ENCODE measurements at regions not wholly inside any gene's neighbourhood (a gene's known extent, or its start where the extent isn't known, plus 50 kb on each side); places are given as distances from the start of the nearest gene placed in this dataset.
"Not testable (repeated sequence)": the region's sequence is repeated elsewhere in the genome, so short reads cannot be mapped to it uniquely, and the experiment has no call there.

DNA sequence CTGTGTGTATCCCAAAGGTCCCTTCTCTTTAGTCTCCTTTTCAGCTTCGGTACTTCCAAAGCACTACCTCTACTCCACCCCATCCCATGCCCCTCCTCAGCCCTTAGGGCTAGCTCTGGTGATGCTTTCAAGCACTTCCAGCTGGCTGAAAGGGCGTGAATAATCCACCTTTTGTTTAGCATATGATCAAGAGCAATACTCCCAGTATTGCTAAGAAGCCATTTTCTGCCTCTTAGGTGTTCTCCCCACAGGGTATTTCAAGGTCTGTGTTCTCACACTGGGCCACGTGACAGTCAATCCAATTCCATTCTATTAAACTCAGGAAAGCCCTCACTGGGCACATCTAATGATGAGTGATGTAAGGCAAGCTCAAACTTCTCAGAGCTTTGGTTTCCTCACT lies 298.5 kb upstream of the PROX1 start:
- DNase-seq, result no peak

DNA sequence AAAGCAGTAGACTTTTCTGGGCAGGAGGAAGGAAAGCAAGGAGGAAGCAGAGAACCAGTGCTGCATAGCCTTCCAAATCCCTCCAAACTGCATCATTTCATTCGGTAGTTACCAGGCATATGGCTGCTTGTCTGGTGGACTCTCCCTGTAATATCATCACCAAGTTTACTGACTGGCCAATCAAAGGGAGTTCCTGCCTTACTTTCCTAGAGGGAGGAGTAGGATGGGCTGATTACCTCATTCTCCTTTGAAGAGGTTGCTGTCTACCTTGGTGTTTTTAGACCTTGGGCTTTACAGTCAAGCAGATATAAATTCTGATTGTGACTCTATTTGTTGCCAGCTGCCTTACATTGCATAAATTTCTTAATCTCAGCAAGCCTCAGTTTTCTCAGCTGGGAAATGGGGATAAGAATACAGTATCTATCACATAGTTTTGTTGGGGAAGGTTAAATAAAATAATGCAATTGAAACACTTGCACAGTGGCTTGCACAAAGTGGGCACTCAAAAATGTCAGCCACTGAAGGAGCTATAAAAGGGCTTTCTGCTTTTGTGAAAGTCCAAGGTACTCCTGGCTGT lies 297.3 kb upstream of the PROX1 start:
- no peak for DNase-seq

DNA sequence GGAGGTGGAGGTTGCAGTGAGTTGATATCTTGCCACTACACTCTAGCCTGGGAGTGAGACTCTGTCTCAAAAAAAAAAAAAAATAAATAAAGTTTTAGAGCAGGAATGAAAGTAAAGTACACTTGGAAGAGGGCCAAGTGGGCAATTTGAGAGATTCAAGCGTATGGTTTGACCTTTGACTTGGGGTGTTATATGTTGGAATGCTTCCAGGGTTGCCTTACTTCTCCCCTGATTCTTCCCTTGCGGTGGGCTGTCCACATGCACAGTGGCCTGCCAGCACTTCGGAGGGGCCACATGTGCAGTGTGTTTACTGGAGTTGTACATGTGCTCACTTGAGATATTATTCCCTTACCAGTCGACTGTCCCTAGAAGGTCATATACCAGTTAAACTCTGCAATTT lies 295.5 kb upstream of the PROX1 start:
- DNase-seq, result no peak

DNA sequence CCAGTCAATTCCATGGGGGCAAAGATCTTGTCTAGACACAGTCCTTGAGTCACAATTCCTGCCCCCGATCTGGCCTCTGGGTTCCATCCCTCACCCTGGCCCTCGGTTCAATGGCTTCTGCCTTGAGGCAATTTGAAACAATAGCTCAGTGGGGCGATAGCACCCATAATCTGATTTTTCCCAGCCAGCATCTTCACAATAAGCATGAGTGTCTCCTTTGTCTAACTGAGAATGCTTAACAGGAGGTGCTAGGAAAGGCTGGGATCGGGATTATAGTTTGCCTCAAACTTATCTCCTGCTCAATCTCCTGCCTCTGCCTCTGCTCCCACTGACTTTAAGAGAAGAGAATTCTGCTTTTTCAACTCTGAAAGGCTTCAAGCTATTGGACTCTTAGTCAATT lies 293.9 kb upstream of the PROX1 start:
- no peak for DNase-seq

DNA sequence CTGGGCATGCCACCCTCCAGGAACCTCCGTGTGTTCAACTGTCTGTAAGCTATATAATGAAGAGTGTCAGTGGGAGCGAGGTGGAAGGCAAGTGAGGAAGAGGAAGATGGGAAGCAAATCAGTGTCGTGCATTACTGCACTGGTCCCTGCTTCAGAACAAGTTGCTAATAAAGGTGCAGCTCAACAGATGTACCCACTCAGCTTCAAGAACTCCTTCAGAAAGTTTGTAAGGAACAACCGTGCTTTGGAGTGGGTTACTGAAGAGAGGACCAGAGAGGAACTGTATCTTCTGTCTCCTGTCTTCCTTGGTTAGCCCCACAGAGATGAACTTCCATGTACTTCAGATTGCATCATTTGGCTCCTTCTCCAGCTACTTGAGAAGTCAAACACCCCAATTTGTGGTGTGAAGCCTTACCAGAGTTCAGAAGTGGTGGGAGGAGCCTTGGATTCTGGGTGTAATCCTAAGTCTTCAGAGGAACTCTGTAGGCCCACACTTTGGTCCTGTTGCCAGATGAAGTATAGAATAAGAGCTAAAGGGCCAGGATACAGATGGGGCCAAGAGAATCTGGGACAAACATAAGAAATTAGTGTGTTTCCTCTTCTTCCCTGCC lies 290.5 kb upstream of the PROX1 start:
- no peak for DNase-seq

DNA sequence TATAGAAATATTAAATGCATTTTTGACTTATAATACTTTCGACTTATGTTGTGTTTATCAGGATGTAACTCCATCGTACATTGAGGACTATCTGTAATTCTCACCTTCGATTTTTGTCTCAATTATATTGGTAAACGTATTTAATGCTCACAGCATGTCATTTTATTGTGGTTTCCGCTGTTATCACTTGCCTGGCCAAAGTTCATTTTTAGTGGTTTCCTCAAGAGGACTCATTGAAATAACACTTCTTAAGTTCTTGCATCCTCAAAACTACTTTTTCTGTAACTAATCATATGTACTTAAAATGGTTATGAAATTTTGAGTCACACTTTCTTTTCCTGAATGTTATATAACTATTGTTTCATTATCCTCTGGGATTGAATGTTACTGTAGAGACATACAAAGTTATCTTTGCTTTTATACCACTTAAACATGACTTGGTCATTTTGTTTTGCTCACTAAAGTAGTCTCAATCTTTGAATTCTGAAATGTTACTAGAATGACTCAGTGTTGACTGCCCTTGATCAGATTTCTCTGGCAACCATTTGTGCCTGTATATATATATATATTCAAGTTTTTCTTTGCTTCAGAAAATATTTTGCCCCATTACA lies 289.6 kb upstream of the PROX1 start:
- DNase-seq, result no peak

DNA sequence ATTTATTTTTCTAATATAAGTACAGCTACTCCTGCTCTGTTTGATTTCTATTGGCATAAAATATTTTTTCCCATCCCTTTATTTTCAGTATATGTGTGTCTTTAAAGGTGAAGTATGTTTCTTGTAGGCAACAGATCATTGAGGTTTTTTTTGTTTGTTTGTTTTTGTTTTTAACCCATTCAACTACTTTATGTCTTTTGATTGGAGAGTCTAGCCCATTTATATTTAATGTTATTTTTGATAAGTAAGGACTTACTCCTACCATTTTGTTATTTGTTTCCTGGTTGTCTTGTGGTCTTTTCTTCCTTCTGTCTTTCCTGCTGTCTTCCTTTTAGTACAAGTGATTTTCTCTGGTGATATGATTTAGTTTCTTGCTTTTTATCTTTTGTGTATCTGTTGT lies 285.1 kb upstream of the PROX1 start:
- no peak for DNase-seq

DNA sequence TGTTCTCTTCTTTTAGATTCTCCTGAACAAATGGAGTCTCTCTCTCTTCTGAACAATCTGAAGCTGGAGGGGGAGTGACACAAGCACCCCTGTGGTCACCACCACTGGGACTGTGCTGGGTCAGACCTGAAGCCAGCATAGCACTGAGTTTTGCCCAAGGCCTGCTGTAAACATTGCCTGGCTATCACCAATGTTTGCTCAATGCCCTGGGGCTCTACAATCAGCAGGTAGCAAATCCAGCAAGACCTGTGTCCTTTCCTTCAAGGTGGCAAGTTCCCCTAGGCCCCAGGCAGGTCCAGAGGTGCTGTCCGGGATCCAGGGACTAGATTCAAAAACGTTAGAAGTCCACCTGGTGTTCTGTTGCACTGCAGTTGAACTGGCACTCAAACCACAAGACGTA lies 282.8 kb upstream of the PROX1 start:
- DNase-seq, result no peak

DNA sequence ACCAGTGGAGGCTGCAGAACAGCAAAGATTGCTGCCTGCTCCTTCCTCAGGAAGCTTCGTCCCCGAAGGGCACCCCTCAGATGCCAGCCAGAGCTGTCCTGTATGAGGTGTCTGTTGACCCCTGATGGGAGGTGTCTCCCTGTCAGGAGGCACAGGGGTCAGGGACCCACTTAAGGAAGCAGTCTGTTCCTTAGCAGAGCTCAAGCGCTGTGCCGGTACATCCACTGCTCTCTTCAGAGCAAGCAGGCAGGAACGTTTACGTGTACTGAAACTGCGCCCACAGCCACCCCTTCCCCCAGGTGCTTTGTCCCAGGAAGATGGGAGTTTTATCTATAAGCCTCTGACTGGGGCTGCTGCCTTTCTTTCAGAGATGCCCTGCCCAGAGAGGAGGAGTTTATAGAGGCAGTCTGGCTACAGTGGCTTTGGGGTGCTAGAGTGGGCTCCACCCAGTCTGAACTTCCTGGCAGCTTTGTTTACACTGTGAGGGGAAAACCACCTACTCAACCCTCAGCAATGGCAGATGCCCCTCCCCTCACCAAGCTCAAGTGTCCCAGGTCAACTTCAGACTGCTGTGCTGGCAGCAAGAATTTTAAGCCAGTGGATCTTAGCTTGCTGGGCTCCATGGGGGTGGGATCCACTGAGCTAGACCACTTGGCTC lies 275.8 kb upstream of the PROX1 start:
- DNase-seq, result not testable (repeated sequence)

DNA sequence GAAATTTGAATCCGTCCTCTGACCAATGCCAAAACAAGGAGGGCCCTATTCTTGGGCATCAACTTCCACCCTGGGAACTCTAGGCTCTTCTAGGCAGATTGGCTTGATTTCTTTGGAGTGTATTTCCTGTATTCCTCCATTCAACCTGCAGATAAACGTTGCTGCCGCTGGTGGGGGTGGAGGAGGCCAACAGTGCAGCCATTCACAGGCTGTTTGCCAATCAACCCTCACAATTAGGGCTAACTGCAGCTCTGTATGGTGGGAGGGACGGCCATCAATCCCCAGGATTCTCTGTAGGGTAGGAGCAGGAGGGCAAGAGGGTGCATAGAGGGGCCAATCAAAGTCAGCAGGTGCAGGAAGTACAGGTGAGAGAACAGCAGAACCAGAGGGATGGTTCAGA lies 273.1 kb upstream of the PROX1 start:
- DNase-seq, result no peak

DNA sequence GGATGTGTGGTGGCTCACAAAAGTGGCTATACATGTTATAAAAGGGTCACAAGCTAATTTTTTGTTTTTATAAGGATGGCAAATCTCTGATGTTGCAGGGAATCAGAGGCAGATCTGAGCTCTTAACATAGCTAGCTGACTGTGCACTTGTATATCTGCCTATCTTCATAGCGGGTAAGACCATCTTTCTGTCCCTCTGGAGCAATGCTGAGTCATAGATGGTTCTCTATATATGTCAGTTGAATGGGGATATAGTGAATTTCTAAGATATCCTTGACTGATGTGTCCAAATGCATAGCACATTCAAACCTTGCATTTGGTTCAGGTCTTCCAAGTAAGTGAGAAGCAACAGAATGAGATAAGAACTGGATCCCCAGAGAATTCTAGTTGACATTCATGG lies 272.6 kb upstream of the PROX1 start:
- DNase-seq, result no peak

DNA sequence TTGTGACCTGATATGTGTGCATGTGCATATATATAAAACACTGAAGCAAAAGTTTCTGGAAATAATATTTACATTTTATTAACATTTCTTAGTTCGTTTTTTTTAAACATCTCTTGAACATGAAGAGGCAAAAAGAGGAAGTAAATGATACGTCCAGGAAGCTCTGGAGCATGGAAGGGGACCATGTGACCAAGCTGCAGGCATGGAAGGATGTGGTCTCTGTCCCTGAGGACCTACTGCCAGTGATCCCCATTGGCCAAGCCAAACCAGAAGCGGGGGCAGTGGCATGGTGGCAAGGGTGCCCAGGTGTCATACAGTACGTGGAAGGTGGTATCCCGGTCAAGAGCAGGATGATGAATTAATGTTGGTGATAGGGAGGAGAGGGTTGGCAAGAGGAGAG lies 268.3 kb upstream of the PROX1 start:
- no peak for DNase-seq

DNA sequence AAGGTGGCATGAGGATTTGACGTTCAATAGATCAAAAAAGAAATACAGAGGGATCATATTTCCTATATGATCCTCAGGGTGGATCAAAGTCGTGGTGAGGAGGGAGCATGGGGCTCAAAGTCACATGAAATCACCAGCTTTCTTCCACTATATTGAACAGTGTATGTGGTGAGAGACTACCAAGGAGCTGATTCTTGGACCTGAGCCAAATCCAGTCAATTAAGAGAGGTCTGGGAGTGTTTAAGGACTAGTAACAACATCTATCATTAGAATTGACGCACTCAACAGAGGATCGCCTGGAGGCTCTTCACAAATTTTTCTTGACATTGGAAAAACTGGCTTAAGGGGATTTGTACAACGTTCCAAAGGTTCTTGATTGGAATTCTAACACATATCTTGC lies 267.7 kb upstream of the PROX1 start:
- no peak for DNase-seq

DNA sequence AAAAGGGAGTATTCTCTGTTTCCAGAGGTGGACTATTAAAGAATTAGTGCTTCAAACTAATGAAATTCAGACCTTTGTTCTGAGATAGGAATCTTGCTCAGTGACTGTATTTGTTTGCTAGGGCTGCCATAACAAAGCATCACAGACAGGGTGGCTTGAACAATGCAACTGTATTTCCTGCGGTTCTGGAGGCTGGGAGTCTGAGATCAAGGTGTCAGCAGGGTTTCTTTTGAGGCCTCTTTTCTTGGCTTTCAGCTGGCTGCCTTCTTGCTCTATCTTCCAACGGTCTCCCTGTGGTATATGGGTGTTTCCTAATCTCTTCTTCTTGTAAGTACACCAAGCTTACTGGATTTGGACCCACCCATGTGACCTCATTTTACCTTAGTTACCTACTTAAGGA lies 264.6 kb upstream of the PROX1 start:
- DNase-seq, result no peak

DNA sequence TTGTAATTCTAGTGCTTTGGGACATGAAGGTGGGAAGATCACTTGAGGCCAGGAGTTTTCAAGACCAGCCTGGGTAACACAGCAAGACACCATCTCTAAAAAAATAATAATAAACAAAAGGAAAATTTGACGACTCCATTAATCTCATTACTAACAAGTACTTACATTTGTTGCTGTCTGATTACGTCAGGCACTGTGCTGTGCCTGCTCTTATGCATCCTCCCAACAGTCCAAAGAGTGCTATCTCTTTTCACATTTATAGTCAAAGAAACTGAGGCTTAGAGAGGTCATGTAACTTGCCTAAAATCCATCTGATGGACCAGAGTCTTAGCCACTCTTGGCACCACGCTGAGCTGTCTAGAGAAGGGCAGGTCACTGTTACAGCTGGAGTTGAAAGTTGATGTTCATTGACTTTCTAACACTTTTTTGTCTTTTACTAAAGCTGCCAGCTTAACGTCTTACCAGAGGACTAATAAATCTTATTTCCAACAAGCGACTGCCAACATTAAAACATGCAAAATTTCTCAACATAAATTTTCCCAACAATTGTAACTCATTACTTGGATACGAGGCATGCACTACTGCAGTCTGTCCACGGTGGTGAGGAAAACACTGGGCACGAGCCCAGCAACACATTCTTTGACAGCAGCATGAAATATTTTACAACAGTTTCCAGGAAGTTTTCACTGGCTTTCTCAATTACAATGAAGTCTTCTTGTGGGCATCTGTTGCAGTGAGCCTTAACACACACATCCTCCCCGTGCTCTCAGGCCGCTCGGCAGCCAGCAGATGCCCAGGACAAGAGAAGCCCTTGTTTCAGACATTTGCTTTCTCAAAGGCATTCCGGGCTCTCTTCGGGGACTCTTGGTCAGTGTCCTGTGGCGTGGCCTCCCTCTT lies 262.9 kb upstream of the PROX1 start:
- DNase-seq, result no peak

DNA sequence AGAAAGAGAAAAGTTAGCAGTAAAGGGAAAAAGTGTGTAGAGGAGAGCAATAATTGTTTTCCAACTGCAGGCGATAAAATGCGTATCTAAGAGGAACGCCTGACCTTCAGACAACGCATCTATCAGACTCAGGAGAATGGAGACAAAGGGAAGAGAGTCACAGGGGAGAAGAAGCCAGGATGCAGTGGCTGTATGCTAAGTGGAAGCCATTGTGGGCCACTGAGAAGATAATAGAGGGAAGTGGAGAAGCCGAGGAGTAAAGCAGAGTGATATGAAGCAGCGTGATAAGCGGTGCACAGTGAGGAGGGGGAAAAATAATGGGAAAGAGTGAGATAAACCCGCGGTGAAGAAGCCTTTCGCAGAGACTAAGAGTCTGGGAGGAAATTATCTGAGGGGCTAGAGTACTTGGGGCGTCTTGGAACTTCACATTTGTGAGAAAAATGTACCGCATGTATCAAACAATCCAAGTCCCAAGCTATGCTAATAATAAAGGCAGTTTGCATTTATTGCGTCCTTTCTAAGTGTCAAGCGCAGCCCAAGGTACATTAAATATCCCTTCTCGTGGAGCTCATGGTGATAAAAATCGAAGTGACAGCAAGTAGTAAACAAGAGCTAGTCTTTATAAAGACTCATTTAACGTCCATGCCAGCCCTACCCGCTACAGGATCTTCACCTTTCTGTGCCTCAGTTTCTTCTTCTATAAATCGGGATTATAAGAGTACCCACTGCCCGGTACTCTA lies 259.8 kb upstream of the PROX1 start:
- no peak for DNase-seq

DNA sequence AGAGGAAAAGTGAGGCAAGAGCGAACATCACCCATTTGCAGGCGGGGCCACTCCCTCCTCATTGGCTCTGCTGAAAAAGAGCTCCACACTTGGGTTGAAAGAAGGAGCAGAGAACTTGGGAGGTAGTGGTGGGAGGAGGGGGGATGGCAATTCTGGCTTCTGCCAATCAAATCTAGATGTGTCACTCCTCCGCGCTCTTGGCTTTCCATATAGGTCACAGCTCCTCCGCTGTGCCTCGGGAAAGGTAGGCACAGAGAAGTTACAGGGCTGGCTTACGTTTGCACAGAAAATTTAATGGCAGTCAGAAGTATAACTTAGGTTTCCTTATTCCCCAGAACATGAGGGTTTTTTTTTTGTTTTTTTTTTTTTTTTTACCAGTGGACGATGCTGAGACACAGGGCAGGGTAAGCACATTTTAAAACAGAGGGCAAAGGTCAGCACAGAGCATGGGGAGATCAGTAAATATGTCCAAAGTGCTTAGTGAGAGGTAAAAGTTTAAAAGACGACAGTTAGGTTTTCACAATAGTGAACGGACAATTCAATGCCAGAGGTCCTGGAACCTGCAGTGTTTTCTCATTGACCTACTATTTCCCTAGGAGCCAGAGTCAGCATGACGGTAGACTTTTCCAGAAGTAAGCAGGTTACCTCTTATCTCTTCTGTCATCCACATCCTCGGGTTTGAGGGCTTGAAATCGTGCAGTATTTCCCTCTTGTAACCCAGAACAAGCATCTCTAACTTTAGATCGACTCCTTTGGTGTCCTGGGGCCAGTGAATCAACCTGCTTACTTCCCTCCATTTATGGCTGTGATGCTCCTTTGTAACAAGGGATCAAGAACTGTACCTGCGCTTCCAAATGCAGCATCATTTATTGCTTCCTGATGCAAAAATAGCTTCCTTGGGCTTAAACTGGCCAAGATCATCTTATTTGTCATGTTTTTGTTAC lies 258.9 kb upstream of the PROX1 start:
- no peak for DNase-seq

DNA sequence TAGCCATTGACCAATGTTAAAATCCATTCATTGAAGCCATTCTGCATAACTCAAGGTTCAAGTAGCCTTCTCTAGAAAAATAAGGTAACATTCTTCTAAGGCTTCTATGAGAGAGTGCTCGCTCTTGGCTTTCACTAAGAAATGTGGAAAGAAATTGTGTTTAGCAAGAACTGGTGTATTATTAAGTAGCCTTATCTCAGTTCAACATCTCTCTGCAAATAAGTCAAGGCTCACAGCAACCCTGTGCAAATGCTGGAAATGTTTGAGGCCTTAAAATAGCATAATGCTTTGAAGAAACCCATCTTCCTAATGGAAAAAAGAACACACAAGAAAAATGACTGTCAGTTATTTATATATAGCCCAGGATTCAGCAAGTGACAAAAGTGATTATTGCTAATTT lies 254.1 kb upstream of the PROX1 start:
- DNase-seq, result no peak

DNA sequence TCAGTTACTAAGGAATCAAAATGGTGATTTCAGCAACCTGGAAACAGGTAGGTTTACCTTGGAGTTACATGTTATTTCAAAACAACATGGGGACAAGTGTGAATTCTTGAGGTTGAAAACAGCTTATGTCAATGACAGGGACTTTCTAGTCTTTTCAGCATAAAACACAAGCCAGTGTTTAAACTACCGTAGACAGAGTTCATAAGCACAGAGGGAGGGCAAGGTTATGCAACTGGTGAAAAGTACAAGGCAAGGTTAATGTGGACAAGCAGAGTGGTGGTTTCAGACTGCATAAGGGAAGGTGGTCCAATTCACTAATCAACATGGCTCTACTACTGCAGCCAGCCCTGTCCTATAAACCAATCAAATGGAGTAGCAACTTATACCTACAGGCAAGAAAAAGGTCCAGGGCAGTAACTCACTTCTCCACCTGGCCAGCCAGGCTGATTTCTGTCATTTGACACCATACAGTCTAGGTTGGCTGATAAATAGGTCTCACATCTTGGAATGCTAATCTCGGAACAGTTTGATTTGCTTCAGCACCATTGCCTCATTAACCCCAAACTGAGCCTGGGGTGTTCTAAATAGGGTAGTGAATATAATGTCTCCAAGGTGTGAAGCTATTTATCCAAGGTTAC lies 250.3 kb upstream of the PROX1 start:
- no peak for DNase-seq

DNA sequence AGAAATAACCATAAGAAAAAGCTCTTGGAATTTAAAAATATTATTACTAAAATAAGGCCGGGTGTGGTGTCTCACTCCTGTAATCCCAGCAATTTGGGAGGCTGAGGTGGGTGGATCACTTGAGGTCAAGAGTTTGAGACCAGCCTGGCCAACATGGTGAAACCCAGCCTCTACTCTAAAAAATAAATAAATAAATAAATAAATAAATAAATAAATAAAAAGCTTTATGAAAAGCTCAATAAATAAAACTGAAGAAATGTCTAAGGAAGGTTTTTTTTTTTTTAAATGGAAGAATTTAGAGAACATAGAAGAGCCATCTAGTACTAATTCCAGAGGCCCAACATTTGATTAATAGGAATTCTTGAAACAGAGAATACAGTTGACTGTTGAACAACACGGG lies 249.1 kb upstream of the PROX1 start:
- DNase-seq, result no peak

DNA sequence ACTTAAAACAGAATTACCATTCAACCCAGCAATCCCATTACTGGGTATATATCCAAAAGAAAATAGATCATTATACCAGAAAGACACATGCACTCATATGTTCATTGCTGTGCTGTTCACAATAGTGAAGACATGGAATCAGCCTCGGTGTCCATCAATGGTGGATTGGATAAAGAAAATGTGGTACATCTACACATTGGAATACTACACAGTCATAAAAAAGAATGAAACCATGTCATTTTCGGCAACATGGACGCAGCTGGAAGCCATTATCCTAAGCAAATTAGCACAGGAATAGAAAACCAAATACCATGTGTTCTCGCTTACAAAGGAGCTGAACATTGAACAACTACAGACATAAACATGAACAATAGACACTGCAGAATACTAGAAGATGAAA lies 244.8 kb upstream of the PROX1 start:
- DNase-seq, result no peak

Data from activated gamma-delta T cell treated with Interleukin-2 at 50 U/mL for 16 hours (primary cell).